NB4 (cell line): ENCODE measurements at regions not wholly inside any gene's neighbourhood (a gene's known extent, or its start where the extent isn't known, plus 50 kb on each side); places are given as distances from the start of the nearest gene placed in this dataset.

Experiments used
- CTCF ChIP-seq: IDR thresholded peaks from one replicate; pipeline ENCODE4 v1.5.1; 2012; ENCODE audit warnings: low read depth, low read length
- MAX ChIP-seq: IDR thresholded peaks from 2 replicates; pipeline ENCODE4 v1.6.1; 2011; ENCODE audit warnings: low read depth, low read length
- MYC ChIP-seq: IDR thresholded peaks from 2 replicates; pipeline ENCODE4 v1.6.1; 2011; ENCODE audit warnings: low read depth, low read length
- POLR2A ChIP-seq: IDR thresholded peaks from 2 replicates; pipeline ENCODE4 v1.6.1; 2011; ENCODE audit warnings: mild to moderate bottlenecking; ENCODE audit not compliant: insufficient read length; ENCODE audit errors: extremely low read depth

- TF ChIP-seq CTCF (no peak), POLR2A (no peak), MAX (no peak), MYC (no peak)
Measured at GRCh38 chr21:21860888-21861287, 862.7 kb downstream of the NCAM2 start.
